Femur (tissue), 1 donor: ENCODE measurements at regions not wholly inside any gene's neighbourhood (a gene's known extent, or its start where the extent isn't known, plus 50 kb on each side); places are given as distances from the start of the nearest gene placed in this dataset.
A peak's percentile ranks its signal among the peaks of the same experiment; 100 is the strongest.

ENCODE experiments used
- DNase-seq: peaks from one replicate; pipeline ENCODE4 v3.0.0-alpha.2; 2017

GRCh38 chr1:9179463-9180110 lies 50.7 kb upstream of the GPR157 start:
- DNase-seq, result no peak

DNA sequence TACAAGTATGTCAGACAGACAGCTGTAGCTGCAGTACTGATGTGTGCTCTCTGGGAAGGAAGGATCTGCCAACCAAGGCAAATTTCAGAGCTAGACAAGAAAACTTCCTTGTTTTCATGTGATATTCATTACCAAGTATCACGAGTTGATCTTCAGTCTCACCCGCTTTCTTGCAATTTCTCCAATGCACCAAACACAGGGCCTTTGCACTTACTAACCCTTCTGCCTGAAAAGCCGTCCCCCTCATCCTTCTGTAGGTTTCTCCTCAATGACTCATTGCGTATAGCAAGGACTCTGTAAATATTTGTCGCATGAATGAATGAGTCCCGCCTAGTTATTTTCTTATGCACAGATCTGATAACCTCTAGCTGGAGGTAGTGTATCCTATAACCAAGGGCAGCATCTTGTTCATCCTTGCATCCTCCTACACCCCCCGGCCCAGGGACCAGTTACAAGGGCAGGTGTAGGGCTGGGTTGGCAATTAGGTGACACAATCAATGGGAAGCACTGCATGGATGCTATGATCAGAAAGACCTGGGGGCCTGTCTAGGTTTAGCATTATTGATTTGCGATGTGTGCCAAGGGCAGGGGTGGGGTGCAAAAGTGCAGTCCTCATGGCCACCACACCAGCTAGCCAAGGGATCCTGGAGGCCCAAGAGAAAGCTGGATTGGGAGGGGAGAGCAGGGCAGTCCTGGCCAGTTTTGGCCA lies 51.4 kb upstream of the GPR157 start:
- no peak for DNase-seq

DNA sequence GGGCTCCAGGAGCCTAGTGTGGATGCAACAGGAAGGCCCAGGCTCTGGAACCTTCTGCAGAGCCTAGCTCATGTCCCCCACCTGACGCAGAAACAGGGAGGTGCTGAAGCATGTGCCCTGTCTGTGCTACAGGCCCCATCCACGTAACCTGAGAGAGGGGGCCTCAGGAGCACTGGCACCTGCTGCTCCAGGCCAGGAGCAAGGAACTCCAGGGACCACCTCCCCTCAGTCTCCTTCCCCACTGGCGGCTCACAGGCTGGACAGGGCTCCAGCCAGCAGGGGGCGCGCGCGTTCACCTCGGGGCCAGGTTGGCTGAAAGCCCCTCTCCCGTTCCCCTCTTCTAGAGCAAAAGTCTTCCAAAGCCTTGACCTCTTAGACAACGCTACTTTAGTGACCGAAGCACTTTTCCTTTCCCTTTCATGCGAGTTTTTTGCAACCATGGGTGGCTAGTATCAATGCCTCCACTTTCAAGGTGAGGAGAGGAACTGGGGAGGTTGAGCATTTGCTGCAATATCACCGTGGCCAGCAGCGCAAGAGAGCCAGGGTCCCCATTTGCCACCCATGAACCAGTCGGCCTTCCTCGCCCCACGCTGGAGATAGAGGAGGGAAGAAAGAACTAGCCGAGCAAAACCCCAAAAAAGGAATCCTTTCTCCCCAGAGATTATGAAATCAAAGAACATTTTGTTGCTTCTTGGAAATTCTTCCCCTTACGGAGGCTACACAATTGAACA lies 52.4 kb upstream of the GPR157 start:
- DNase-seq, result peak; percentile 50

DNA sequence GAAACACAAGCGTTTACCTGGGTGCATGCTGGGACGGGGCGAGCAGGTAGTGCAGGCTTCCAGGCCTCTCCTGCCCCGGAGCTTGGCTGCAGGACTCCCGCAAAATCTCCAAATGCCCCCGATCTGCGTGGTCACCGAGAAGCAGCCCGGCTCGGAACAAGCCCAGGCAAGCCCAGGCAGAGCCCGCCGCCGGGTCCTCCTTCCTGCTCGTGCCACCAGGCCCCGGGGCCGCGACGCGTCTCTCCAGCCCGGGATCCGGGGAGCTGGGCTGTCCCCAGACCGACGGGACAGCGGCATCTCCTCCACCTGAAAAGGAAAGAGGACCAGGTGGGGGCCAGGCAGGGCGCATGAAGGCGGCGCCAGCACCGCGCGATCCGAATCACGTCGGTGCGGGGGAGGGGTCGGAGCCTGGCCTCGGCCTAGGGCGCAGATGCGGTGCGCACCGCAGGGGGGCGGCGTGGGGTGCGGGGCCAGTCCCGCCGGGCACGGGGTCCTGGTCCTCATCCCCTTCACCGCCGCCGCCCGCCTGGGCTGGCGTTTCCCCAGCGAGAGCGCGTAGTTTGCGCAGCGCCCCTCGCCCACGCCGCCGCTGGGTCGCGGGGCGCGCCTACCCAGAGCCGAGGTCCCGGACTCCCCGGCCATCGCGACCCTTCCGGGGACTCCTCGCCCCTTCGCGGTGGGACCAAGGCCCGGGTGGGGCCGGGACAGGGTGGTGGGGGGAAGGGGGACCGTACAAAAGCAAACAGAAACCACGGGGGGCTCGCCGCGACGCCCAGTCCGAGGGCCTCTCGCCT lies 52.4 kb upstream of the H6PD start:
- no peak for DNase-seq

DNA sequence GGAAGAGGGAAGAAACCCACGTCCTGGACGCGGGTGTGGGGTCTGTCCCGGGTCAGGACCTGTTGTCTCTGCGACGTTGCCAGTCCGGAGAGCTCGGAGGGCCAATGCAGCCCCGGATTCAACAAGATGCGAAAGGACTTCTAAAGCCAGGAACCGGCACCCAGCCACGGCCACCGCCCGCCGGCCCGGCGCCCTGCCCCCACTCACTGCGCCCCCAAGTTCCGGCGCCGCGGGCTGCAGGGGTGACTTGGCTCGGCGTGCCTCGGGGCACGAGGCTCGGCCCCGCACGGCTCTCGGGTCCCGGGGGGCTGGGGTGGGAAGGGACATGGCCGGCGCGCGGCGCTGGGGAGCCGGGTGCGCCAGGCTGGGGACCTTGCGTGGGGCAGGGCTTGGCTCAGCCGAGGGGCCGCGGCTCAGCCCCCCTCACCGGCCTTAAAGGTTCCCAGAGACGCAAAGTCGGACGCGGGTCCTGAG lies 51.8 kb upstream of the H6PD start:
- DNase-seq, result no peak

- no peak for DNase-seq
These were observed 51.1 kb upstream of the H6PD start for GRCh38 chr1:9183441-9183840.

- no peak for DNase-seq
These were observed 50.7 kb upstream of the H6PD start for GRCh38 chr1:9183898-9184297.

GRCh38 chr1:9184749-9185148 lies 49.8 kb upstream of the H6PD start:
- DNase-seq, result no peak
